A549 (cell line): ENCODE measurements at regions not wholly inside any gene's neighbourhood (a gene's known extent, or its start where the extent isn't known, plus 50 kb on each side); places are given as distances from the start of the nearest gene placed in this dataset.
"Not testable (repeated sequence)": the region's sequence is repeated elsewhere in the genome, so short reads cannot be mapped to it uniquely, and the experiment has no call there.

Experiments
- ATAC-seq, 2 experiments: fragments of 200-7000 bp in 1 of 2; fragments of >200 bp in 1 of 2; cut with Nextera tagmentation in 1 of 2; cut with Tn5 transposase in 1 of 2; 3 replicates each; pipeline versions ENCODE4 v1.8.0 to v1.9.1; 2018 to 2020; ENCODE audit warnings: mild to moderate bottlenecking in 1 of 2, moderate library complexity in 1 of 2
- CTCF ChIA-PET: fragments of 300-600 bp; sonication (Branson Sonifier 250); formaldehyde crosslinking; extraction: SDS; loops from one replicate; lab custom pipeline; 2021; ENCODE audit warnings: antibody characterized with exemption, inconsistent platforms; lab: Yijun Ruan, JAX
- POLR2A ChIA-PET: fragments of 350-600 bp; formaldehyde crosslinking; extraction: SDS; loops from one replicate; lab custom pipeline; 2021; ENCODE audit warnings: antibody characterized with exemption, inconsistent platforms; lab: Yijun Ruan, JAX
- DNase-seq, 2 experiments: peaks; one replicate each; pipeline versions ENCODE4 v3.0.0 to v3.0.0-alpha.2; 2011 to 2016; ENCODE audit warnings: low read depth in 1 of 2, low spot score in 1 of 2
- FAIRE-seq: peaks from 2 replicates; lab custom pipeline; 2011; peaks lifted over from hg19 to GRCh38; lab: Jason Lieb, UNC
- H3K27ac ChIP-seq, 2 experiments: fragments of >200 bp; sonication (Bioruptor Twin); formaldehyde crosslinking; 3 replicates each; pipeline ENCODE4 v1.5.1; 2016 to 2017
- H3K4me1 ChIP-seq: fragments of >200 bp; sonication (Bioruptor Twin); formaldehyde crosslinking; 3 replicates; pipeline ENCODE4 v1.6.1; 2016
- H3K4me2 ChIP-seq: fragments of >200 bp; sonication (Bioruptor Twin); formaldehyde crosslinking; 3 replicates; pipeline ENCODE4 v1.6.1; 2016
- H3K4me3 ChIP-seq: fragments of >200 bp; sonication (Bioruptor Twin); formaldehyde crosslinking; 3 replicates; pipeline ENCODE4 v1.5.1; 2016
- H3K9me3 ChIP-seq: fragments of >200 bp; sonication (Bioruptor Twin); formaldehyde crosslinking; 3 replicates; pipeline ENCODE4 v1.6.1; 2016
- CBX2 ChIP-seq: fragments of 200-600 bp; sonication (generic); IDR thresholded peaks from 2 replicates; pipeline ENCODE4 v1.6.1; 2016; ENCODE audit warnings: low read depth, mild to moderate bottlenecking, borderline replicate concordance
- CHD2 ChIP-seq: fragments of 150-350 bp; IDR thresholded peaks from 2 replicates; pipeline ENCODE4 v1.6.1; 2014; ENCODE audit warnings: low read length; ENCODE audit not compliant: partially characterized antibody
- CHD4 ChIP-seq: fragments of 200-600 bp; sonication (generic); IDR thresholded peaks from 2 replicates; pipeline ENCODE4 v1.6.1; 2016; ENCODE audit warnings: antibody characterized with exemption, mild to moderate bottlenecking, borderline replicate concordance
- EP300 ChIP-seq, 2 experiments: fragments of >200 bp; sonication (Bioruptor Twin); formaldehyde crosslinking; IDR thresholded peaks; 2 replicates in 1 of 2; 3 replicates in 1 of 2; pipeline ENCODE4 v1.6.1; 2016 to 2017
- FOSB ChIP-seq: fragments of 250-450 bp; sonication (Bioruptor Pico); IDR thresholded peaks from 2 replicates; pipeline ENCODE4 v1.5.0; 2020; ENCODE audit warnings: mild to moderate bottlenecking, moderate library complexity
- FOXS1 ChIP-seq: fragments of 250-450 bp; sonication (Bioruptor Pico); IDR thresholded peaks from 2 replicates; pipeline ENCODE4 v1.5.0; 2020; ENCODE audit warnings: mild to moderate bottlenecking, moderate library complexity
- KDM1A ChIP-seq: fragments of 200-600 bp; sonication (generic); IDR thresholded peaks from 2 replicates; pipeline ENCODE4 v1.6.1; 2016; ENCODE audit warnings: low read depth, mild to moderate bottlenecking
- KDM5A ChIP-seq: fragments of 200-600 bp; sonication (generic); IDR thresholded peaks from 2 replicates; pipeline ENCODE4 v1.6.1; 2016; ENCODE audit warnings: antibody characterized with exemption, mild to moderate bottlenecking
- NPAS2 ChIP-seq: fragments of 250-450 bp; sonication (Bioruptor Pico); IDR thresholded peaks from 2 replicates; pipeline ENCODE4 v1.8.0; 2022; ENCODE audit warnings: mild to moderate bottlenecking, moderate library complexity, borderline replicate concordance
- RAD21 ChIP-seq, 2 experiments: fragments of >200 bp in 1 of 2; sonication (Bioruptor Twin) in 1 of 2; formaldehyde crosslinking in 1 of 2; IDR thresholded peaks in 1 of 2; conservative IDR thresholded peaks in 1 of 2; 2 replicates in 1 of 2; 3 replicates in 1 of 2; pipeline ENCODE4 v1.6.1; 2012 to 2018; ENCODE audit warnings: inconsistent platforms in 1 of 2
- RCOR1 ChIP-seq: fragments of 150-350 bp; IDR thresholded peaks from 2 replicates; pipeline ENCODE4 v1.6.1; 2014; ENCODE audit warnings: antibody characterized with exemption, low read length, low read depth
- ZC3H11A ChIP-seq: fragments of 450-650 bp; IDR thresholded peaks from 2 replicates; pipeline ENCODE4 v1.6.1; 2014; ENCODE audit warnings: antibody characterized with exemption, mild to moderate bottlenecking
- ZFP36 ChIP-seq: fragments of 450-650 bp; IDR thresholded peaks from 2 replicates; pipeline ENCODE4 v1.6.1; 2014; ENCODE audit warnings: borderline replicate concordance; ENCODE audit not compliant: partially characterized antibody
- WGBS: methylation state at CpG from one replicate; pipeline ENCODE4 v1.1.6; 2017; ENCODE audit errors: missing lambda C conversion rate; 5-methylcytosine and 5-hydroxymethylcytosine counted together
- TF ChIP-seq, protein P1 (sequence below): IDR thresholded peaks from 2 replicates; pipeline ENCODE4 v1.6.1; 2012
- TF ChIP-seq, protein P2 (sequence below): IDR thresholded peaks from 2 replicates; pipeline ENCODE4 v1.6.1; 2012; ENCODE audit warnings: low read depth, borderline replicate concordance
- TF ChIP-seq, protein P3 (sequence below): fragments of 250-450 bp; sonication (Bioruptor Pico); IDR thresholded peaks from 2 replicates; pipeline ENCODE4 v1.5.0; 2020; ENCODE audit warnings: low read depth, mild to moderate bottlenecking, moderate library complexity
- TF ChIP-seq, protein P4 (sequence below): IDR thresholded peaks from 2 replicates; pipeline ENCODE4 v1.6.1; 2012
- TF ChIP-seq, protein P5 (sequence below): fragments of >200 bp; sonication (Bioruptor Twin); formaldehyde crosslinking; IDR thresholded peaks from 3 replicates; pipeline ENCODE4 v1.6.1; 2016
- TF ChIP-seq, protein P6 (sequence below): fragments of >200 bp; sonication (Bioruptor Twin); formaldehyde crosslinking; IDR thresholded peaks from 2 replicates; pipeline ENCODE4 v1.6.1; 2016

DNA sequence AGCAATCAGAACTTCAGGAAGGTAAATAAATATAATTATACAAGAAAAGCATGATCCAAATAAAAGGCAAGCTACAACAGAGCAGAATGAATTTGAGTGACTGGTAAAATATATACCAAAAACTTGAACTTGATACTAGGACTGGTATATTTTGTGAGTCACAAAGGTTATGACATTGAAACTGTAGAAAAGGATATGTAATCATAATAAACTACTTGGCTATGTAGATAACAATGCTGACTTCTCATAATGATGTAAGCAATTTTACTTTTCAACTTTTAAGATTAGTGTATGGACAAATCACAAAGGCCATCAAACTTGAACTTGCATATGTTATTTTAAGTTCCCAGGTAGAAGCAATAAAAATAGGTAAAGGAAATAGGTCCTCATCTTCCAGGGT, 384.5 kb upstream of the NECTIN3 start:
- Histone ChIP-seq H3K4me1 (no peaks in the 10 kb centered on the region), H3K9me3 (no peaks in the 10 kb centered on the region), H3K4me2 (no peak overlapping the region)
- no peak for FAIRE-seq
- POLR2A ChIA-PET, result no interaction called here
- ATAC-seq, result no peak
- TF ChIP-seq CBX2 (no peak), KDM1A (no peak), ZFP36 (no peak), CHD4 (no peak)
- TF ChIP-seq, all 56 proteins: peak for 0
- Histone ChIP-seq H3K27ac (no peak overlapping the region), H3K4me3 (no peak overlapping the region)
- CTCF ChIA-PET, result no interaction called here
- no peak for DNase-seq

DNA sequence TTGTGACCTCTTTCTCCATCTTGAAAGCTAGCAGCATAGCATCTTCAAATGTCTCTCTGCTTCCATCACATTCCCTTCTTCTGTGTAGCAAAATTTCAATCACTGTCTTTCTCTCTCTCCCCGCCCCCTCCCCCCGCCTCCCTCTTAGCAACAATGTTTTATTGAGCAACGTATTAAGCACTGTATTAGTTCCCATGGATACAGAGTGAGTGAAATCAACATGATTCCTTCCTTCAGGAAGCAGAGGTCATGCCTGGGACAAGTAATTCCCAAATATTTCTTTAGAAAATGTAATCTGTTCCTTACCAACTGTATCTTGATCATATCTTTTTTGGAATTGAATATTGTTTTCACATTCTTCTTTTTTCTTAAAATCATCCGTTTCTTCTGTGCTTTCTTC, 373.7 kb upstream of the NECTIN3 start:
- Histone ChIP-seq H3K9me3 (no peaks in the 10 kb centered on the region), H3K4me3 (no peak overlapping the region), H3K4me1 (no peaks in the 10 kb centered on the region), H3K4me2 (no peak overlapping the region), H3K27ac (no peak overlapping the region)
- peak in 1 of 2 experiments; percentile 50; a peak in 1 of 6 replicates for ATAC-seq
- FAIRE-seq, result no peak
- WGBS, result 64% methylated on average over 4 of the region's 4 CpGs
- no peak for TF ChIP-seq NPAS2 (CRISPR knock-in tag)
- ChIA-PET POLR2A (no interaction called here), CTCF (no interaction called here)
- peak in 1 of 2 experiments; percentile 42 for DNase-seq

DNA sequence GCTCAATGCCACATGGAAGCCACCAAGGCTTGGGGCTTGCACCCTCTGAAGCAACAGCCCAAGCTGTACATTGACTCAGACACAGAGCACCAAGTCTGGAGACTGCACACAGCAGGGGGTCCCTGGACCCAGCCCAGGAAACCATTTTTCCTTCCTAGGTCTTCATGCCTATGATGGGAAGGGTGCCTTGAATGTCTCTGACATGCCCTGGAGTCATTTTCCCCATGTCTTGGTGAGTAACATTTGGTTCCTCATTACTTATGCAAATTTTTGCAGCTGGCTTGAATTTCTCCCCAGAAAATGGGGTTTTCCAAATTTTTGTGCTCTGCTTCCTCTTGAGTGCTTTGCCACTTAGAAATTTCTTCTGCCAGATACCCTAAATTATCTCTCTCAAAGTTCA, 367.3 kb upstream of the NECTIN3 start:
- H3K27ac ChIP-seq, POLR2A ChIA-PET, H3K4me2 ChIP-seq, DNase-seq, H3K4me1 ChIP-seq, CTCF ChIA-PET, H3K4me3 ChIP-seq, ATAC-seq, FAIRE-seq, H3K9me3 ChIP-seq: not testable (repeated sequence)

DNA sequence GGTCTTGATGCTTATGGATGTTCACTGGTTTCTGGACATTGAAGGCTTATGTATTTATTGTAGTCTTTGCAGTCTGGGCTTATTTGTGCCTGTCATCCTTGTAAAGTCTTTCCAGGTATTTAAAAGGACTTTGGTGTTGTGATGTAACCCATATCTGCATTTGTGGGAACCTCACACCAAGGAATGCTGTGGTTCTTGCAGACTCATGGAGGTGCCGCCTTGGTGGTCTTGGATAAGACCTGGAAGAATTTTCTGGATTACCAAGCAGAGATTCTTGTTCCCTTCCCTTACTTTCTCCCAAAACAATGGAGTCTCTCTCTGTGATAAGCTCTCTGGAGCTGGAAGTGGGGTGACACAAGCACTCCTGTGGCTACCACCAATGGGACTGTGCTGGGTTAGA, 363.5 kb upstream of the NECTIN3 start:
- Histone ChIP-seq H3K4me2 (no peak overlapping the region), H3K9me3 (peaks cover 4% of the 10 kb centered on the region; the same call in 1 of the 3 replicates), H3K4me1 (no peaks in the 10 kb centered on the region), H3K4me3 (no peak overlapping the region), H3K27ac (no peak overlapping the region)
- no peak for DNase-seq
- CTCF ChIA-PET, result no interaction called here
- TF ChIP-seq KDM5A (no peak), RAD21 (conservative IDR thresholded peaks at IDR 0.05 in 1 of 2, IDR thresholded peaks at IDR 0.05 in 1 of 2) (no peak), ZC3H11A (no peak)
- TF ChIP-seq, protein P1, sequence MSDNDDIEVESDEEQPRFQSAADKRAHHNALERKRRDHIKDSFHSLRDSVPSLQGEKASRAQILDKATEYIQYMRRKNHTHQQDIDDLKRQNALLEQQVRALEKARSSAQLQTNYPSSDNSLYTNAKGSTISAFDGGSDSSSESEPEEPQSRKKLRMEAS, result no peak
- no peak for FAIRE-seq
- WGBS, result 100% methylated on average over 1 of the region's 1 CpG
- ATAC-seq, result no peak
- POLR2A ChIA-PET, result no interaction called here

DNA sequence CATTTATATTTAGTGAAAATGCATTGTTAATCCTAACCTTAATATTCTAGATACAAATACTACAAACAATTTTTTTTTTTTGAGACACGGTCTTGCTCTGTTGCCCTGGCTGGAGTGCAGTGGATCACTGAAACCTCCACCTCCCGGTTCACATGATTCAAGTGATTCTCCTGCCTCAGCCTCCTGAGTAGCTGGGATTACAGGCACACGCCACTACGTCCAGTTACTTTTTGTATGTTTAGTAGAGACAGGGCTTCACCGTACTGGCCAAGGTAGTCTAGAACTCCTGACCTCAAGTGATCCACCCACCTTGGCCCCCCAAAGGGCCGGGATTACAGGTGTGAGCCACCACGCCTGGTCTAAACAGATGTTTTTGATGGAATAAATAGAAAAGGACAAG, 361.5 kb upstream of the NECTIN3 start:
- WGBS, result 86% methylated on average over 7 of the region's 7 CpGs
- no peak for DNase-seq
- POLR2A ChIA-PET, result no interaction called here
- no peak for ATAC-seq
- Histone ChIP-seq H3K9me3 (no peaks in the 10 kb centered on the region), H3K4me2 (no peak overlapping the region), H3K4me3 (no peak overlapping the region), H3K4me1 (no peaks in the 10 kb centered on the region), H3K27ac (no peak overlapping the region)
- CTCF ChIA-PET, result no interaction called here
- FAIRE-seq, result no peak
- TF ChIP-seq, protein P1, result no peak
- TF ChIP-seq, protein P2, sequence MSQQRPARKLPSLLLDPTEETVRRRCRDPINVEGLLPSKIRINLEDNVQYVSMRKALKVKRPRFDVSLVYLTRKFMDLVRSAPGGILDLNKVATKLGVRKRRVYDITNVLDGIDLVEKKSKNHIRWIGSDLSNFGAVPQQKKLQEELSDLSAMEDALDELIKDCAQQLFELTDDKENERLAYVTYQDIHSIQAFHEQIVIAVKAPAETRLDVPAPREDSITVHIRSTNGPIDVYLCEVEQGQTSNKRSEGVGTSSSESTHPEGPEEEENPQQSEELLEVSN, result no peak
- TF ChIP-seq CHD4, result no peak
- no peak for TF ChIP-seq KDM1A
- TF ChIP-seq RAD21 (conservative IDR thresholded peaks at IDR 0.05 in 1 of 2, IDR thresholded peaks at IDR 0.05 in 1 of 2), result no peak
- TF ChIP-seq, protein P3, sequence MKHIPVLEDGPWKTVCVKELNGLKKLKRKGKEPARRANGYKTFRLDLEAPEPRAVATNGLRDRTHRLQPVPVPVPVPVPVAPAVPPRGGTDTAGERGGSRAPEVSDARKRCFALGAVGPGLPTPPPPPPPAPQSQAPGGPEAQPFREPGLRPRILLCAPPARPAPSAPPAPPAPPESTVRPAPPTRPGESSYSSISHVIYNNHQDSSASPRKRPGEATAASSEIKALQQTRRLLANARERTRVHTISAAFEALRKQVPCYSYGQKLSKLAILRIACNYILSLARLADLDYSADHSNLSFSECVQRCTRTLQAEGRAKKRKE (CRISPR knock-in tag), result no peak
- TF ChIP-seq EP300 (IDR thresholded peaks at IDR 0.05), result no peak
- no peak for TF ChIP-seq CHD2
- TF ChIP-seq, protein P4, sequence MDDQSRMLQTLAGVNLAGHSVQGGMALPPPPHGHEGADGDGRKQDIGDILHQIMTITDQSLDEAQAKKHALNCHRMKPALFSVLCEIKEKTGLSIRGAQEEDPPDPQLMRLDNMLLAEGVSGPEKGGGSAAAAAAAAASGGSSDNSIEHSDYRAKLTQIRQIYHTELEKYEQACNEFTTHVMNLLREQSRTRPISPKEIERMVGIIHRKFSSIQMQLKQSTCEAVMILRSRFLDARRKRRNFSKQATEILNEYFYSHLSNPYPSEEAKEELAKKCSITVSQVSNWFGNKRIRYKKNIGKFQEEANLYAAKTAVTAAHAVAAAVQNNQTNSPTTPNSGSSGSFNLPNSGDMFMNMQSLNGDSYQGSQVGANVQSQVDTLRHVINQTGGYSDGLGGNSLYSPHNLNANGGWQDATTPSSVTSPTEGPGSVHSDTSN, result no peak
- no peak for TF ChIP-seq FOXS1 (CRISPR knock-in tag)
- TF ChIP-seq, protein P5, sequence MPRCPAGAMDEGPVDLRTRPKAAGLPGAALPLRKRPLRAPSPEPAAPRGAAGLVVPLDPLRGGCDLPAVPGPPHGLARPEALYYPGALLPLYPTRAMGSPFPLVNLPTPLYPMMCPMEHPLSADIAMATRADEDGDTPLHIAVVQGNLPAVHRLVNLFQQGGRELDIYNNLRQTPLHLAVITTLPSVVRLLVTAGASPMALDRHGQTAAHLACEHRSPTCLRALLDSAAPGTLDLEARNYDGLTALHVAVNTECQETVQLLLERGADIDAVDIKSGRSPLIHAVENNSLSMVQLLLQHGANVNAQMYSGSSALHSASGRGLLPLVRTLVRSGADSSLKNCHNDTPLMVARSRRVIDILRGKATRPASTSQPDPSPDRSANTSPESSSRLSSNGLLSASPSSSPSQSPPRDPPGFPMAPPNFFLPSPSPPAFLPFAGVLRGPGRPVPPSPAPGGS, result no peak
- TF ChIP-seq RCOR1, result no peak
- TF ChIP-seq, protein P6, sequence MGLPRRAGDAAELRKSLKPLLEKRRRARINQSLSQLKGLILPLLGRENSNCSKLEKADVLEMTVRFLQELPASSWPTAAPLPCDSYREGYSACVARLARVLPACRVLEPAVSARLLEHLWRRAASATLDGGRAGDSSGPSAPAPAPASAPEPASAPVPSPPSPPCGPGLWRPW, result no peak
- no peak for TF ChIP-seq FOSB
